Mucosa of descending colon (tissue), 3 donors: ENCODE measurements at regions not wholly inside any gene's neighbourhood (a gene's known extent, or its start where the extent isn't known, plus 50 kb on each side); places are given as distances from the start of the nearest gene placed in this dataset.

Experiments used
- ATAC-seq: fragments of 200-7000 bp; cut with Tn5 transposase; one replicate; pipeline ENCODE4 v1.9.1; 2020; ENCODE audit warnings: mild to moderate bottlenecking, moderate library complexity
- DNase-seq, 3 donors: peaks; one replicate each; pipeline ENCODE4 v3.0.0-alpha.2; 2020
- H3K36me3 ChIP-seq: fragments of 200-600 bp; one replicate; pipeline ENCODE4 v1.8.0; 2021; ENCODE audit warnings: low read depth, mild to moderate bottlenecking
- H3K4me1 ChIP-seq: fragments of 200-600 bp; one replicate; pipeline ENCODE4 v1.8.0; 2021; ENCODE audit warnings: low read depth, mild to moderate bottlenecking
- H3K4me3 ChIP-seq: fragments of 200-600 bp; one replicate; pipeline ENCODE4 v1.8.0; 2021; ENCODE audit warnings: mild to moderate bottlenecking
- H3K9me3 ChIP-seq: fragments of 200-600 bp; one replicate; pipeline ENCODE4 v1.8.0; 2021; ENCODE audit warnings: mild to moderate bottlenecking
- CTCF ChIP-seq: fragments of 200-600 bp; IDR thresholded peaks from one replicate; pipeline ENCODE4 v1.8.0; 2022; ENCODE audit warnings: antibody characterized with exemption, mild to moderate bottlenecking
- intact Hi-C, 2 donors: fragments of 100-400 bp; cut with DNase I in 1 of 2; cut with micrococcal nuclease in 1 of 2; formaldehyde crosslinking; loops; one replicate each; pipeline versions ENCODE4 v1.11.0 to v1.11.1; 2022; cut with DNase I, micrococcal nuclease
- donor health status: DM: no; HTN: no; CAD: no; lungs with moderate emphysema.
- donor health status: DM: no; HTN: no; CAD: no.
- donor health status: DM: no; HTN: yes; CAD: no.

DNA sequence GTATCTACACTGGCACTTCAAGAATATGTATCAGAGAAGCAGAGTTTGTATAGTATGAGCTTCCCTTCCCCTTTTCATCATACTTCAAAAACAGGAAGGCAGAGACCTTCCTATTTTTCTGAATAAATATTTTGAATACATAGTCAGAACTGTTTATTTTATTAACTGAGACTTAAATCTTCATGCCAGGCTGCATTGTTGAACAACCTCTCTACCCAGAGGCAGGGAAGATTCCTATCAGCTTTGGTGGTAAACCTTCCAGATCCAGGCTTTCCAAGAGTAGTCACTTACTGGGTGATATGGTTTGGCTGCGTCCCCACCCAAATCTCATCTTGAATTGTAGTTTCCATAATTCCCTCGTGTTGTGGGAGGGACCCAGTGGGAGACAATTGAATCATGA is 217.4 kb upstream of the ATP11B start:
- Histone ChIP-seq H3K4me3 (no peak overlapping the region), H3K4me1 (no peaks in the 10 kb centered on the region), H3K9me3 (peaks cover 10% of the 10 kb centered on the region), H3K36me3 (no peaks in the 10 kb centered on the region)
- no peak for TF ChIP-seq CTCF
- intact Hi-C loops: no loop called here
- no peak for ATAC-seq
- DNase-seq: no peak

GRCh38 chr3:182583545-182583944 is 209.8 kb upstream of the ATP11B start:
- Histone ChIP-seq H3K4me3 (no peak overlapping the region), H3K9me3 (no peaks in the 10 kb centered on the region), H3K4me1 (peaks cover 10% of the 10 kb centered on the region), H3K36me3 (no peaks in the 10 kb centered on the region)
- DNase-seq (no peak), ATAC-seq (peak; percentile 47)
- intact Hi-C loops: no loop called here
- no peak for TF ChIP-seq CTCF

- peaks cover 10% of the 10 kb centered on the region for H3K4me1 ChIP-seq
- H3K4me3 ChIP-seq: no peak overlapping the region
- intact Hi-C loops: no loop called here
- TF ChIP-seq CTCF: no peak
- H3K36me3 ChIP-seq: no peaks in the 10 kb centered on the region
- H3K9me3 ChIP-seq: no peaks in the 10 kb centered on the region
- DNase-seq (no peak), ATAC-seq (peak; percentile 94)
Observed at GRCh38 chr3:182585532-182586150, 207.7 kb upstream of the ATP11B start.

DNA sequence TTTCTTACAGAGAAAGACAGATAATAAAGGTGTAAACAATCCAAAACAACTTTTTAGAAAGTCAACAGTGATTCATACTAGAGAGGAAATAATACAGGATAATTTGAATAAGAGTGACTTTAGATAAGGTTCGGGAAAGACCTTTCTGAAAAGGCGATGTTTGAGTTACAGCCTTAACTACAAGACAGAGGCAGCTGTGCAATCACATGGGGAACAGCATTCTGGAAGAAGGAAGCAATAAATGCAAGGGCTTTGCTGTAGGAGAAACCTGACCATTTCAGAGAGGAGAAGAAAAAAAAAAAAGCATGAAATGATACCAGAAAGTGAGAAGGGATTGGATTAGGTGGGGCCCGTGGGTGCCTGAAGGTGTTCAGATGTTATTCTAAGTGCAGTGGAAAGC is 200.6 kb upstream of the ATP11B start:
- ATAC-seq (peak; percentile 88), DNase-seq (no peak)
- Histone ChIP-seq H3K9me3 (no peaks in the 10 kb centered on the region), H3K36me3 (no peaks in the 10 kb centered on the region), H3K4me3 (no peak overlapping the region), H3K4me1 (no peaks in the 10 kb centered on the region)
- TF ChIP-seq CTCF: no peak
- intact Hi-C loops: no loop called here

GRCh38 chr3:182596676-182597410 is 196.5 kb upstream of the ATP11B start:
- intact Hi-C loops: no loop called here
- TF ChIP-seq CTCF: no peak
- Histone ChIP-seq H3K4me3 (no peak overlapping the region), H3K36me3 (no peaks in the 10 kb centered on the region), H3K9me3 (no peaks in the 10 kb centered on the region), H3K4me1 (no peaks in the 10 kb centered on the region)
- DNase-seq (no peak), ATAC-seq (peak; percentile 42)
